ENCODE measurements at regions not wholly inside any gene's neighbourhood (a gene's known extent, or its start where the extent isn't known, plus 50 kb on each side); places are given as distances from the start of the nearest gene placed in this dataset.
"Not testable (repeated sequence)": the region's sequence is repeated elsewhere in the genome, so short reads cannot be mapped to it uniquely, and the experiment has no call there.

GRCh38 chr12:46990211-46990610 is 89.2 kb upstream of the PCED1B start:
- DNase-seq: no peak

DNA sequence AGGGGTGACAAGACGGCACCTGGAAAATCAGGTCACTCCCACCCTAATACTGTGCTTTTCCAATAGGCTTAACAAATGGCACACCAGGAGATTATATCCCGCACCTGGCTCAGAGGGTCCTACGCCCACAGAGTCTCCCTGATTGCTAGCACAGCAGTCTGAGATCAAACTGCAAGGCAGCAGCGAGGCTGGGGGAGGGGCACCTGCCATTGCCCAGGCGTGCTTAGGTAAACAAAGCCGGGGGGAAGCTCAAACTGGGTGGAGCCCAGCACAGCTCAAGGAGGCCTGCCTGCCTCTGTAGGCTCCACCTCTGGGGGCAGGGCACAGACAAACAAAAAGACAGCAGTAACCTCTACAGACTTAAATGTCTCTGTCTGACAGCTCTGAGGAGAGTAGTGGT is 87.4 kb upstream of the PCED1B start:
- not testable (repeated sequence) for DNase-seq

- DNase-seq: no peak
Observed at GRCh38 chr12:46998811-46999368, 80.5 kb upstream of the PCED1B start.

DNA sequence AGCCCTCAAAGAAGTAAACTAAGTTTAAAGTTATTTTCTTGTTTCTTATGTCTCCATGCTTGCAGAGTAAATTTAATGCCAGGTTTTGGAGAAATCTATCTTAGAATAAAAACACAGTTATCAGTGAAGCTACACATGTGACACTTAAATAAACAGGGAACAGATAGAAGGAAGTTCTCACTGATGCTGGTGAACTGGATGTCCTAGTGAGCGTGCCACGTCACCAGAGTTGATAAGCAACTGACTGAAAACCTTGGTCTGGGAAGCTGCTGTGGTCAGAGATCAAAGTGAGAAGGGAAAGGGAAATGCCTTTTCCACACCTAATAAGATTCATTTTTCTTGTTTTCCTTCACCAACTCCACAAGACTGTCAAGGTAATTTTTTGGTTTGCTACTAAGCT is 74.8 kb upstream of the PCED1B start:
- DNase-seq: no peak

DNA sequence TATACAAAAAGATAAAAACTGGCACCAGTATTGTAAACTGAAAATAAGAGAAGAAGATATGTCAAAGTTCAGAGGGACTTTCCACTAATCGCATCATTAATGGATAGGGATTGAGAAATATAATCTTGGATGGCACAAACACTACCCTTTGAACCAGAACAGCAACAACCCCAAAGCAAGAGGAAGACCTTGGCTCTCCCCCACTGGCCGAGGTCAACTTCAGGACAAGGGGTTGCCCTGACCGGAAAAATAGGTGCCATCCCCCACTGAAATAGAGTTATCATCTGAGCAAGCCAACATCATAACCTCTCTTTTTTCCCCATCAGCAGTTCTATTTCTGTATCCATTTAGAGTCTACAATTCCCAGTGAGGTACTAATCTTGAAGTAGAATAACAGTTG is 72.4 kb upstream of the PCED1B start:
- no peak for DNase-seq

DNA sequence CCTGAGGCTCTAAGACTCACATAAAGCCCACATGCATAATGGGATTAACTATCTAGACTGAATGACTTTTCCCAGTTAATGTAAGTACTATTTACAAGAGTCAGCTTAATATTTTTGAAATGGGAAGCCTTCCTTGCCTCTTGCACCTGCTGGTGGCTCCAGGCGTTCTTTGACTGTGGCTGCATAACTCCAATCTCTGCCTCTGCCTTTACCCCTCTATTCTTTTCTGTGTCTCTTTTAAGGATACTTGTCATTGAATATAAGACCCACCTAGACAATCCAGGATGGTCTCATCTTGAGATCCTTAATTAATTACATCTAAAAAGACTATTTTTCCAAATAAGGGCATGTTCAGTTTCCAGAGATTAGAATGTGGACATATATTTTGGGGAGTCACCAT is 66.9 kb upstream of the PCED1B start:
- no peak for DNase-seq

GRCh38 chr12:47014474-47014873 is 64.9 kb upstream of the PCED1B start:
- DNase-seq: no peak

- DNase-seq: no peak
Observed at GRCh38 chr12:47015381-47015780, 64.0 kb upstream of the PCED1B start.

DNA sequence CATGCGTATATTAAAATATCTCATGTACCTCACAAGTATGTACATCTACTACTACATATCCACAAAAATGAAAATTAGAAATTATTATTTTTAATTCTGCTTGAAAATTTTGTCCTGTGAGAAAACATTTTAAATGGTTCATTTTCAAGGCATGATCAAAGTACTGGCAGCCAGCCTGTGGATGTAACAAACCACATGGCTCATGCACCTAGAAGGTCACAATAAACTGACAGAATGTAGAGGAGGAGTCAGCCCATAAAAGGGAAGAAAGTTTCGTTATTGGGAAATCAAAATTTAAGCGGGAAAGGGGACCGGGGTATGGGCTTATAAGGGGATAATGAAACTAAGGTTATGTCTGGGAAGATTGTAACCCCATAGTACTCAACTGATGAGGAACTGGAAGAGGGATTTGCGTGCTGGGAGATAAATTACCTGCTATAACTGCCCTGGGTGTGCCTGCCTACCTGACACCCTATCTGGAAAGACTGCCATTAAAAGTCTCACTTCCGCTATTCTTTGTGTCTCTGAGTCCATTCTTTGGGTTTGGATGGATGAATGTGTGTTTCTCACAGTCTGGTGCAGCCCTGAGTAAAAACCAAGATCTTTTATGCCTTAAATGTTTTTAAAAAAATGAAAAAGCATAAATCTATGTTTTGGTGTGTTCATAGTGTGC is 62.2 kb upstream of the PCED1B start:
- no peak for DNase-seq

DNA sequence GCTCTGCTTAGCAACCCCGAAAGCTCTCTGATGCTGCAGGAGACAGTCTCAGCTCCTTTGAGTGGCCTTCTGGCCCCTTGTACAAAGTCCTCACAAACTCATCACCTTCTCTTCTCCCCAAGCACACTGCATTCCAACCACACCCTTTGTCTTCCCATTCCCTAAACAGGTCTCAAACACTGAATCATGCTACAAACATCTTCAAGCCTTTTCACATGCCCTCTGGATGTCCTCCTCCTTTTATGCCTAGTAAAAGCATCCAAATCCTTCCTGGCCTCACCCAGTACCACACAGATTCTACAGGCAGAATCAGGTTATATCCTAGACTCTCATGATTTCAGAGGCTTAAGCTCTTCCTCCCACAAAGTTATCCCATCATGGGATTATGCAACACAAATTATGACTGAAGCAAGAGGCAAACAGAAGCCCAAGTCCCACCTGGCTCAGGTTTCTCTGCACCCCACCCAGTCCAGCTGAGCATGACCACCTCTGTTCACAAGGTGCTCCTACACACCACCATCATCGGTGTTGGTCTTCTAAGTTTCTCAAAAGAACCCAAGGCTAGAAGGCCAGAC is 61.4 kb upstream of the PCED1B start:
- no peak for DNase-seq

DNA sequence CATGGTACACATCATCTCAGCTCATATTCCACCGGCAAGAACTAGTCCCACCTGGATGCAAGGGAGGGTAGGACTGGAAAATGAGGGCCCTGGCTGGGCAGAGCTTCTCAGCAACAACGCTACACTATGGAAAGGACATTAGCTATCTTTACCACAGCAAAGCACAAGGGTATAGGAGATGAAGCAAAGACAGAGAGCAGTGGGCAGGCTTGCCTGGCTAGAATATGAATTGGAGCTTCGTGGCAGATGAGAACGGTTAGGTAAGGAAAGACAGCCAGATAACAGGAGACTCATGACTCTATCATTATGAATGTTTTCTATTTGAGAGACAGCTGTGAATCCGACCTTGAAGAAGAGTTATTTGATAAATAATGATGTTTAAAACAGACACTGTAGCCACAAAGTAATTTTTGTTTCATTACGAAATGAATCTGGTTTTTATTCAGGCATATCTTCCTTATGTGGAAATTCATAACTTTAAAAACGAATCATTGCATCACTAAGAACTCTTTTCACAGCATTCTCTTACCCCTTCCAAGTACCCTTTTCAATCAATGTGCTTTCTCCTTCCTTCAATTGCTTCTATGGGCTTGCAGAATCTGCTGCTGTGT is 59.1 kb upstream of the PCED1B start:
- no peak for DNase-seq

- DNase-seq: peak; percentile 12
Observed at GRCh38 chr12:47021298-47021697, 58.1 kb upstream of the PCED1B start.

GRCh38 chr12:47022296-47022695 is 57.1 kb upstream of the PCED1B start:
- no peak for DNase-seq

- no peak for DNase-seq
Observed at GRCh38 chr12:47023311-47023710, 56.1 kb upstream of the PCED1B start.

DNA sequence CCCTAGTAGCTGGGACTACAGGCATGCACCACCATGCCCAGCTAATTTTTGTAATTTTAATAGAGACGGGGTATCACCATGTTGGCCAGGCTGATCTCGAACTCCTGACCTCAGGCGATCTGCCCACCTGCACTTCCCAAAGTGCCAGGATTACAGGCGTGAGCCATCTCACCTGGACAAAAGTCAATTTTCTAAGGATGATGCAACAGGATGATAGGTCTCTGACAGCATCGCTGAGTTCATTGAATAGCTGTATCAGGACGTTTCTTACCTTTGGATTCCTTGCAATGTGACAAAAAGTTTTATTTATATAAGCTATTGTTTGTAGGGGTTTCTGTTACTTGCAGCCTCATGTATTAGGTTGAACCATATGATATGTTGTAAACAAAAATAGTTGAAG is 55.5 kb upstream of the PCED1B start:
- no peak for DNase-seq

DNA sequence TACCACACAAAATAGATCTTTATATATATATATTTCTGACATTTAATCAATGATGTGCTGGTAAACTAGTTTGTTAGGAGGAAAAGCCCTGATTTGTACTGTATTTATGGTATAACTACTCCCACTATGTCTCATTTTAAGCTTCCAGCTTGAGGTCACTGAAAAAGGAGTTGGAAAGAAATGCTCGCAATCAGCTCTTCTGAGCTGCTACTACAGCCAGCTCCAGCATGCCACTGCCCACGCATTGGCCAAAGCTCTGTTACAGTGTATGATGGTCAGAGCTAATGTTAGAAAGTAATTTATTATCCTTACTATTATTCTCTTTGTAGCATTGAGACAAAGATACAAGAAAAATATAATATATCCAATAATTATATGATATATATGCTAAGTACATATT is 55.0 kb upstream of the PCED1B start:
- DNase-seq: no peak

GRCh38 chr12:47025349-47025748 is 54.1 kb upstream of the PCED1B start:
- DNase-seq: no peak

GRCh38 chr12:47025798-47026197 is 53.6 kb upstream of the PCED1B start:
- no peak for DNase-seq

- no peak for DNase-seq
Observed at GRCh38 chr12:47026291-47026690, 53.1 kb upstream of the PCED1B start.
